NCI-H1930 (cell line): ENCODE measurements at regions not wholly inside any gene's neighbourhood (a gene's known extent, or its start where the extent isn't known, plus 50 kb on each side); places are given as distances from the start of the nearest gene placed in this dataset.

ENCODE experiments used
- DNase-seq, 2 experiments: peaks; one replicate each; lab custom pipeline; 2025; lab: John Stamatoyannopoulos, UW

DNA sequence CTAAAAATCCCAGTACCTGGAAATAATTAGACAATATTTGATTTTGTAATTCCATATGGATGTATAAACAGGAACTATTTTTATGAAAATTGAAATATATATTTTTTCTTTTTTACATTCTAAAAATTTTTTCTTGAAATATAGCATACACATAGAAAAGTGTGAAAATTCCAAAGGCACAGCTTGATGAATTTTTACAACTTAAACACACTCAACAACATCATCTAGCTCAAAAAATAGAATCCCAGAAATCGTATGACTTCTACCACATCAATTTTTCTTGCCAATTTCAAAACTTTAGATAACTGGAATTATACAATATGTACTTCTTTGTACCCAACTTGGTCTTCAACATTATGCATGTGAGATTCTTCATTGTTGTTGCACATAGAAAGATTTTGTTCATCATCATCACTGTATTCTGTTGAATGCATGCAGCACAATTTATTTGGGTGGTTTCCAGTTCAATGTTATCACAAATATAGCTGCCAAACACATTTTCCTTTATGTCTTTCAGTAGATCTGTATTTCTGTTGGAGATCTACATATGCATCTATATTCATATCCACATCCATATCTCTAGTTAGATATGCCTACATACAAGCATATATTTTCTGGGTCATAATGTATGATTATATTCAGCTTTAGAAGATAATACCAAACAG is 340.7 kb upstream of the SLIT2 start:
- DNase-seq = no peak

DNA sequence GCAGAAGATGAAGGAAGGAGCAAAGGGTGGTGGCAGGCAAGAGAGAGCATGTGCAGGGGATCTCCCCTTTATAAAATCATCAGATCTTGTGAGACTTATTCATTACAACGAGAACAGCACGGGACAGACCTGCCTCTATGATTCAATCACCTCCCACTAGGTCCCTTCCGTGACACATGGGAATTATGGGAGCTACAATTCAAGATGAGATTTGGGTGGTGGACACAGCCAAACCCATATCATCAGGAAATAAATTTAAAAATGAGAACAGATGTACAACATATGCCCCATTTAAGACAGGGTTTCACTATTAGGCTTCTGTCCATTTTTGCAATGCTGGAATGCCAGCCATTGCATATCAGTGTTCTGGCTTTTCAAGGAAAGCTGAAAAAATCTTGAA is 346.7 kb upstream of the SLIT2 start:
- no peak for DNase-seq

DNA sequence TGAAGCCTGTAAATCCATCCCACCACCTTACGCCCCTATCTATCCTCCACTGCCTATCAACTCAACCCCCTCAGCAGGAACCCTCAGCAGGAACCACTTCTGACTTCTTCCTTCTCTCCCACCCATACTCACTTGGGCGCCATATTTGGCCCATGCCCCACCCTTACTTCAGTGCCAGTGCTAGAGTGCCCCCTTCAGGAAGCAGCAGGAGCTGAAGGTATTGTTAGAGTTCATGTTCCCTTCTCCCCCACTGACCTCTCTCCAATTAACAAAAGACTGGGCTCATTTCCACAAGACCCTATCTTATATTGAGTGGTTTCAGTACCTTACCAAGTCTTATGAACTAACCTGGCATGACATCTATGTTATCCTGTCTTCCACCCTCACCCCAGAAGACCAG is 363.1 kb upstream of the SLIT2 start:
- no peak for DNase-seq

DNA sequence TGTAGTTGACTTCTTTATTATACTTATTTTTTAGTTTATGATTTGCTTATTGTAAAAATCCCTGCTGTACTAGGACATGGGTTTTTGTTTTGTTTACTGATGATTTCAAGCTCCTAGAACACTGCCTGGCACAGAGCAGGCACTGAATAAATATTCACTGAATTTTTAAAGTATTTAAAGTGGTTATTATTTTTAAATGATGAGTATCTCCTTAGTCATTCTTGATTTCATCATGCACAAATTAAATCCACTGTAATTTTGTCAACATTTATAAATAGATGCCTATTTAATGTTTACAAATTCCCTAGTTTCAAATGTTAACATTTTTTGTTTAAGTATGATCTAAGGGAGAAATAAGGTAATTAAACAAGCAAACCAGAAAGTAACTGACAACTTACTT is 367.9 kb upstream of the SLIT2 start:
- no peak for DNase-seq

DNA sequence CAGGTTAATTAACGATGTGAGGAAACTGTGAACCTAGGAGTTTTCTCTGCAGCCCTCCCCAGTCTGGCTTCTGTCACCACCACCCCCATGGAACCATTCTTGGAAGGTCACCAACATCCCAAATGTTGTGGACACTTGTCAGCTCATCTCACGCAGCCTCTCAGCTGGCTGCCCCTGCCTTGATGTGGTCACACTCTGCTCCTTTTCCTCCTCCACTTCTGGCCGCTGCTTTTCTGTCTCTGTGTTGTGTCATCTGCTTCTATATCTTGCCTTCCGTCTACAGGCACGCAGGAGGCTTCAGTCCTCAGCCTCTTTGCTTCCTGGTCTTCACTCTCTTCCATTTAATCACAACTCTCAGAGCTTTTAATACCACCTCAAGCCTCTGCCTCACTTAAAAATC is 371.5 kb upstream of the SLIT2 start:
- no peak for DNase-seq

DNA sequence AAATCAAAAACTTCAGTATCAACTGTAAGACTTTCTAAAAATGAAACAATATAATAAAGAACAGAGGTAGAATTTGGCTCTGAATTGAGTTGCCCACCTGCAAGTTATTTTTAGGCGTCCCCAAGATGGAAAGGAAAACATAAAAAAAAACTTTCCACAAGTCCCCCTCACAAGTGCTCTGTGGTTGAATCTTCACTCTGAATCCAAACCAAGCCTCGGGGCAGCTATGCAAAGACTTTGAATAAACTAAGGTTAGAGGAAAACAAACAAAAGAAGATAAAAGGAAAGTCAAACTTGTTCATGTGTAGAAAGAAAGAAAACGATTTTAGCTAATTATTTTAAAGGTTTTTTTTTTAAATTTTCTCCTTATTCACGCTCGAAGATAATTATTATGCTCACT is 372.4 kb upstream of the SLIT2 start:
- DNase-seq = no peak

DNA sequence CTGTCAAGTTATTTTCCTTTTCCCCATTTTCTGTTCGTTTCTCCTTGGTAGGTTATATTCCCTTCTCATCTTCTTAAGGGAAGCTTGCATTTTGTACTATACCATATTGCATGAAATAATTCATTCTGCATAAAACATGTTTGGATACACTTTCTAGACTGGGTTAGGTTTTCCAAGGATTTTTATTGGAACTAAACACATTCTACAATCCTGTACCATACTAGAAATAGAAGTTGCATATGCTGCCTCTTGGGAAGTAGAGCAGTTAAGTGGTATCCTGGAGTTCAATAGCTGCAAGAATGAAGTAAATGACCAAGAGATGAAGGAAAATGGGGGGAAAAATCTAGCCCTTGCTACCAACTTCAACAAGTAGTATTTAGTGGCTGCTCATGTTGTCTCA is 393.7 kb upstream of the SLIT2 start:
- DNase-seq = no peak

DNA sequence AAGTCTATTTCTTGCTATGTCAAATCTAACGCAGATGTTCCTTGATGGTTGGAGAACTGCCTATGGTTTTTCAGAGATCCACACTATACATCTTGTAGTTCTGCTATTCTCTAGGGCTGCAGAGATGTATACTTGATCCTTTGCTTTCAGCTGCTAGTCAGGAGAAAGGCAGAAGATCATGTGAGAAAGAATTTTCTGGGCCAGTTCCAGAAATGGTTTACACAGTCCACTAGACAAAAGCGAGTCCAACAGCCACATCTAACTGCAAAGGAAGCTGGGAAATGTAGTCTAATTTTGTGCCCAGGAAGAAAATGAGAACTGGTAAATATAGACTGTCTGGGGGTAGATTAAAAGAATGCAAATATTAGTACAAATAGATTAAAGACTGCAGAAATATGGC is 394.3 kb upstream of the SLIT2 start:
- DNase-seq = no peak

DNA sequence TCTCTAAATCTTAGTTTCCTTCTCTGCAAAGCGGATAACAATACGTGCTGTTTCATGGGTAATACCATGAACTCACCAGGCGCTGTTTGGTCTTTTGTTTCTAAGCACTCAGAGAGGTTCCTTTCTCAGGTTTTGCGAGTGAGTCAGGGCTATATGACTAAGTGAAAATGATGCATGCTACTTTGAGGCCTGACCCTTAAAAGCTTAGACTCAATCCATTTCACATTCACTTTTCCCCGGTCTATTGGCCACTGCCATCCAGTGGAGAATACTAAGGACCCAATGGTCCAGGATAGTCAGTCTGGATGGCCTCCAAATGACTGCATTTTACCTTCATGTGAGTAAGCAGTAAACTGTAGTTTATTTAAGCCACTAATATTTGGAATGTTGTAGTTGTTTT is 400.8 kb upstream of the SLIT2 start:
- no peak for DNase-seq

DNA sequence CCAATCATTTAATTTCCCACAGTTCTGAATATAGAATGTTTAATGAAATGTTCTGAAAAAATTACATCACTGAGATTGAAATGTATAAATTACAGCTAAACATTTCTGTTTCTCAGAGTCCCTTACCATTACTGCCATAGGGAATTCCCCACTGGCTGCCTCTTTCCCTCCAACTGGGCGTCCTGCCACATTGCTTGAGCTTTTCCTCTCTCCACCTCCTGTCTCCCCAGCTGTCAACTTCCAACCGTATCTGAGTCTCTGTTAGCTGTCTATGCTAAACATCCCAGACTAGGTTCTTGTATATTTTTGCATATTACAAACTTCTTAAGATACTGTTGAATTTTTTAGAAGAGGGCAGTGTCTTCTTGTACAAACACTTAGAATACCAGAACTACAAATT is 407.3 kb upstream of the SLIT2 start:
- DNase-seq = no peak

DNA sequence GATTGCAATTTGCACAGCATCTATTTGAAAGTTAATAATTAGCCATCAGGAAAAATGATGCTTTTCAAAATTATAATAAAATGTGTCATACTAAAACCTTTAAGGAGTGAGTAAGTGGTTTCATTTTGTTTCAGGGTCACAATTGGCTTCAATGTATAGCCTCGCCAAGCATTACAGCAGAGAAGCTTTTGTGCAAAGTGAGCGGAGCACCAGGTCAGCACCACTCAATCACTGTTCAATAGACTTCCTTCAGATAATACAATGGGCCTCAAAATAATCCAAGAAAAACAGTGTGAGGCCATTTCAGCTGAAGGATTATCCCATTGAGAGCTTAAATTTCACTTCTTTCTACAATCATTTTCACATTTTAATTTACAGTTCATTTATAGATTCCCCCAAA is 409.2 kb upstream of the SLIT2 start:
- DNase-seq = no peak

DNA sequence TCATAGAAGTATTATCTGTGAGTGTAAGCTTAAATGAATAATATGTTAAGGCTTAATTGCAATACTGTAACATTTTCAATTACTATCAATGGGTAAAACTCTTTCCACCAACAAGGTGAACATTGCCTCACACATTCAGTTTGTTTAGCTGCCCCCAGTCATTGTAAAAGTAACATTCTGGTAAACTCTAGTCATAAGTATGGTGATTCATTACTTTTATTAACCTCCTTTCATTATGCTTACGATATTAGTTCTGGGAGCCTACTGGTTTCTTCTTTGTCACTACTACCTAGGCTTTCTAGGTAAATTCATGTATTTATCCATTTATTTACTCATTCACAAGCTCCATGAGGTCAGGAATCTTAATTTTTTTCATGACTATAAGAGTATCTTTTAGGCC is 412.8 kb upstream of the SLIT2 start:
- DNase-seq = no peak

DNA sequence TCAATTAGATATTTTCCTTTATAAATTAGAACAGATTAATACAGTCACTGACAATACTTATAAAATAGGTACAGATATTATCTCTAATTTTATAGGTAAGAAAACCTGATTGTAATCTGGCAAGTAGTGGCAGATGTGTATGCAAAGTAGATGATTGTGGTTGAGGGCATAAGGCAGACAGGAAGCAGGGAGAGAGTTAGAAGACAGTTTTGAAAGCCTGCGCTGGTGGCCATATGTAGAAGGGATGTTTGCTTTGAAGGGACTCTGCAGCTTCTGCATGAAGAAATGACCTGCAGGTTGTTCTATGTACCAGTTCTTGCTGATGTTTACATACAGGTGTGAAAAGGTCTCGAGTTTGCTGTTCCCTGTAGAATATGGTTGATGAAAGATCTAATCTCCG is 416.3 kb upstream of the SLIT2 start:
- DNase-seq = no peak

DNA sequence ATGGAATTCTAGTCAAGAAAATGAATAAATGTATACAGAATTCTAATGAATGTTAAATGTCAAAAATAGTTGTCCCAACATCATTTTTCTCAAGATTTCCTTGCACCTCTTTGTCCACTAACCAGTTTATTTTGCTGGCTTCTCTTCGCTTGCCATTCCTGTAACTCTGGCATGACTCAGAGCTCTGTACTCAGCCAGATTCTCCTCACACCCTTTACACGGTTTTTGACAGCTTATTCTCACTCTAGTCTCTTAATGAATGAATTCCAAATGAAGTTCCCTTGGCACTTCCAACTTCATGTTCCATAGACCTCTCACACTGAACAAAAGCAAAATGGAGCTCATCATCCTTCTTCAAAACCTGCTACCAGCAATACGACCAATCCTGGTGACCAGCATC is 419.3 kb upstream of the SLIT2 start:
- DNase-seq = no peak

DNA sequence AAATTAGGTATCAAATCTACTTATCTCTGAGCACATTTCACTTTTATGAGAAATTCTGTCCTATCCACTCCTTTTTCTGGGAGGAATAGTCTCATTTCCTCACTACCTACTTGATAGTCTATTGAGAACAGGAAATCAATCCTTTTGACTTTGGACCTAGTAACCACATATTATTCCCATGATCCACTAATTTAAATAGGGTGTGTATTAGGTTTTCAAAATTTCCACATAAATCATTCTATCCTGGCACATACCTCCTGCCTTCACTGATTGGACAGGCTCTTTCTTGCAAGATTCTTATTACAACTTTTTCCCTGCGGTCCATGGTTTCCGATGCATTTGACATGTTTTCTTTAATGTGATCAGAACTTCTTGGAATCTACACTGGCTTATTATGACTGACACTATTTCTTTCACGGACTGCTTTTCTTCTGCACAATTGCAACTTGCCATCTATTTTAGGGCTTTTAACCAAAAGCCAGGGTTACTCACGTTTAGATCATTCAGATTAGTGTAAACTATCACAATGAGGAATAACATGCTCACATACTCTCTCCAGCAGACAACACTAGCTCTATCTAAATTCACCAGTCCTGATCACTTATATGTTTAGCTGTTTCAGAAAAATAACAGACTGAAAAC is 419.9 kb upstream of the SLIT2 start:
- no peak for DNase-seq

DNA sequence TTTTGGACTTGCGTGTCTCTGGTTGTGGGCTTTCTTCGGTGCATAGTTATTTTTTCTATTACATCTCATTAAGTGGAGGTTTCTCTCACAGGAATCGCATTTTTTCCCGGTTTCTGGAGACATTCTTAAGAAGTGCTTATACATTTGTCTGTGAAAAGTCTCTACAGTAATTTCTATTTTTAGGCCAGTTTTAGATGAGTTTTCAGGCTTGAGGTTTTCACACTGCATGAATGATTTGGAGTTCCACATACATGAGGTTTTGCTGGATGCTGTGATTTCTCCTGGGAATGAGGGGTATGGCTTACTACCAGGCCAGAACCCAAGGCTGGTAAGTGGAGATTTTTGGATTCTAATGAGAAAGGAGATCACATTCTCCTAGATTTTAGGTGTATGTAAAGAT is 422.6 kb upstream of the SLIT2 start:
- no peak for DNase-seq

DNA sequence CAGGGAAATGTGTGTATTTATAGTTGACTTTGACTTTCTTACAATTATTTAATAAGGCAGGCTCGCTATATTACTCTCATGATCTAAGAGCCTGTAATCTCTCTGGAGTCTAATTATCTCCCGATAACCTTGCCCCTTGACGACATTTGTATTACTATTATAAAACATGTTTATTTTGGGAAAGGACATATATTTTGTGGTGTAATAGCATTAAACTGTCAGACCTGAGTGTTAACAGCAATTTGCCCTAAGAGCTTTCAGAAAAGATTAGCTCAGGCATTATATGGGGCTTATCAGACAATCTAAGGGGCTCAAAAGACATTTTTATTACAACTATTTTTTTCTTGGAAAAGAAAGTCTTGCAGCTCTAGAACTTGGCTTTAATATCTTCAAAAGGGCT is 427.9 kb upstream of the SLIT2 start:
- no peak for DNase-seq

DNA sequence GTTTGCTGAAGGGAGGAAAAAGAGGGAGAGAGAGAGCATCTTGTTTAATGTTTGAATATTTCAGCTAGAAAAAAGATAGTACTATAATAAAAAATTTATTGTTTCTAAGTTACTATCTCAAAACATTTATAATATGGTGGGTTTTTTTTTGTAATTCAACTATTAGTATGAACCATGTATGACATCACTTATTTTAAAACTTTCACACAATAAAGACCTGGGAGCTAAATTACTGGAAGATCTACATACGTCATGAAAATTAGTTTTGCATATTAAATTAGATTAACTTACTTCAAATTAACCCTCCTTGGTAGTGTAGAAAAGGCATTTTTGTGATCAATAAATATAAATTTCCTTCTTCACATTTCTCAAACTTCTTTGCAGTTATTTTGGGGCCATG is 432.0 kb upstream of the SLIT2 start:
- no peak for DNase-seq

DNA sequence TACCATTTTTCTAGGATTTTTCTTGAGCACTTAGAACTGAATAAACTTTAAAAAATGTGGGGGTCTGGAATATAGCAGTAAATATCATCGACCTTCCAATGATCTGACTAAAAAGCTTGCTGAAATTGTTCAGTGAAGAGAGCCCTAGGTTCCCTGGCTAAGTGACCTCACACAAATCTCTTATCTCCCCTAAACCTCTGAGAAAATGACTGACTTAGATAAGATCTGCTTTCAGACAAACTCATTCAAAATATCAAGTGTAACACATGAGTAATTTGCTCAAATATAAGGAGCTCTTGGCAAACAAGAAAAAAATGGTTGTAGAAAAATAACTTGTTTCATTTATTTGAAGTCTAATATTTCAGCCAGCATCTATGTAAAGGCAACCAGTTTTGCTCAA is 441.7 kb upstream of the SLIT2 start:
- no peak for DNase-seq

DNA sequence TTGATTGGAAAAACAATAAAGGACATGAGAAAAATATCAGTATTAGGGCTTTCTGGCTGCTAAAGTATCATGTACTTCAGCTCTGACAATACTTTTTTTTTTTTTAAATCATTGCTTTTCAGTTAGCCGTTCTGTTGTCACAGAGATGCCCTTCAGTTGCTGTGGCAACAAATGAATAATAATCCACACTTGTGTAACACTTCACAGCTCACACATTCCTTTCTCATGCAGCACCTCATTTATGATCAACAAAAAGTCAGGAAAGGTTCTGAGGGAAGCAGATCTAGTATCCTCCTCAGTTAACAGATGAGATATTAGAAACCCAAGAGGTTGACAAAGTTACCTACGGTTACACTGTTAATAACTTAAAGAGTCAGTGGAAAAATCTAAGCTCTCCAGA is 444.2 kb upstream of the SLIT2 start:
- DNase-seq = no peak

DNA sequence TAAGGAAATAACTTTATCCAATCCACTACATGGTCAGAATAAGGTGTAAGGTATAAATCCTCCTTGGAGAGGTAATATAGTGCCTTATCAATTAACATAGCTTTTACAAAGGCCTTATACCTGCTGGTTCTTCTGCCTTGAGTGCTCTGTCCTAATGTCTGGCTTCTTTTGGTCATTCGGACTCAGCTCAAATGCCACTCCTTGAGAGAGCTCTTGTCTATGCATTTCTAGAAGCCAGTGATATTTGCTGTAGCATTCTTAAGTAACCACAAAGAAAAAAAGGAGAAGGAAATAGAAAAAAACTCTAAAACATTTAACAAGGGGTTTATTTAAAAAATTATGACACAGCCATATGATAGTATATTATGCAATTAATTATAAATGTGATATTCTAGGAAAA is 444.8 kb upstream of the SLIT2 start:
- no peak for DNase-seq

DNA sequence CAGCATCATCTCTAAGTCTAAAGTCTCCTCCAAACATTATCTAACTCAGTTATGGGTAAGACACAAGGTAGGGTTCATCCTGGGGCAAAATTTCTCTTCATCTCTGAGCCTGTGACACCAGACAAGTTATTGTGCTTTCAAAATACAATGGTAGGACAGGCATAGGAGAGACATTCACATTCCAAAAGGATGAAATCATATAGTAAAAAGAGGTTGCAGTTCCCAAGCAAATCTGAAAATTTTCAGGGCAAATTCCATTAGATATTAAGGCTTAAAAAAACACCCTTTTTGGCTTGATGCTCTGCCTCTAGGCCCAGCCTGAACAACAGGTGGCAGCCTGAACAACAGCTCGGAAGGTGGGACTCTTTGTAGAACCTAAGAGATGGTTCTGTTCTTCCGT is 448.3 kb upstream of the SLIT2 start:
- DNase-seq = no peak

DNA sequence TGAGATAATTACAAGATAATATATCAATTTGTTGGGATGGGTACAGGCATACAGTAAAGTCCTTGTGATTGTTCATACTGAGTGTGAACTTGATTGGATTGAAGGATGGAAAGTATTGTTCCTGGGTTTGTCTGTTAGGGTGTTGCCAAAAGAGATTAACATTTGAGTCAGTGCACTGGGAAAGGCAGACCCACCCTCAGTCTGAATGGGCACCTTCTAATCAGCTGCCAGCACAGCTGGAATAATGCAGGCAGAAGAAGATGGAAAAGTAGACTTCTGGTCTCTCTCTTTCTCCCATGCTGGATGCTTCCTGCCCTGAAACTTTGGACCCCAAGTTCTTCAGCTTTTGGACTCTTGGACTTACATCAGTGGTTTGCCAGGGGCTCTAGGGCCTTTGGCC is 457.9 kb upstream of the SLIT2 start:
- DNase-seq = no peak

DNA sequence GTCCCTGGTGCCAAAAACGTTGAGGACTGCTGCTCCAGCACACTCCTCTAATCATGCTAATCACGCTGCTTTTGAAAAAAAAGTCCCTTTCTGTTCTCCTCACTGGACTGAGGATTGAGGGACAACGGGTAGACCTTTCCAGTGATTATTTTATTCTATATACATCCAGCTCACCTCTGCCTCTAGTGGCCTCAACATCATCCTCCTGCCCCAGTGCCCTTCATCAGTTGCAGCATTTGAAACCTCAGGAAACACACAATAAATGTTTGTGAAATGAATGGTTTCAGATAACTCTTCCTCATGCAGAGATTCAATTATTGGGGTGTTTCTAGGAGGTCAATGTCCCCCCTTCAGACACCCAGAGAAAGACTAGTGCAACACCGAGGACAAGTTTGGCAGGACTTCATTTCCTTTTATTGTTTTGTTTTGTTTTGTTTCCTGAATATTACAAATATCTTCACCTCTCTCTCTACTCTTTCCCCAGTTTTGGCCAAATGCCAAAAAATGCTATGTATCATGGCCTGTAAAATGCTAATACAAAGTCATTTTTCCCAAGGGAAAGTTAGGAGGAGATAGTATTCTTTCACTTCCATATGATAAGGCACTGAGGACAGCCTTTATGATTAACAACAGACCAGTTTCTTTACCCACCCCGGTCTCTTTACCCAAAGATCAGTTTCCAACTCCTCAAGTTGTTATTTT is 460.1 kb upstream of the SLIT2 start:
- no peak for DNase-seq
